GM23338 (cell line): ENCODE measurements at regions not wholly inside any gene's neighbourhood (a gene's known extent, or its start where the extent isn't known, plus 50 kb on each side); places are given as distances from the start of the nearest gene placed in this dataset.

ENCODE experiments used
- ATAC-seq: fragments of 200-7000 bp; cut with Tn5 transposase; 3 replicates; pipeline ENCODE4 v1.9.1; 2020
- DNase-seq: peaks from one replicate; pipeline ENCODE4 v3.0.0-alpha.2; 2015; ENCODE audit warnings: low spot score
- H2AFZ ChIP-seq: fragments of 200-600 bp; sonication (generic); 2 replicates; pipeline ENCODE4 v1.8.0; 2016; ENCODE audit warnings: antibody characterized with exemption, mild to moderate bottlenecking, moderate library complexity
- H3F3A ChIP-seq: fragments of 200-600 bp; sonication (generic); replicated peaks from 2 replicates; pipeline ENCODE4 v1.8.0; 2017; ENCODE audit warnings: antibody characterized with exemption, mixed run types, low read depth
- H3K27ac ChIP-seq: fragments of 200-600 bp; sonication (generic); 2 replicates; pipeline ENCODE4 v1.6.1; 2016; ENCODE audit warnings: low read depth
- H3K27me3 ChIP-seq: fragments of 200-600 bp; sonication (generic); 2 replicates; pipeline ENCODE4 v1.8.0; 2016; ENCODE audit warnings: mild to moderate bottlenecking, mixed run types, moderate library complexity; ENCODE audit not compliant: insufficient read depth
- H3K36me3 ChIP-seq: fragments of 200-600 bp; sonication (generic); 2 replicates; pipeline ENCODE4 v1.8.0; 2016; ENCODE audit warnings: mild to moderate bottlenecking; ENCODE audit not compliant: insufficient read depth
- H3K4me1 ChIP-seq: fragments of 200-600 bp; sonication (generic); 2 replicates; pipeline ENCODE4 v1.8.0; 2016; ENCODE audit warnings: mild to moderate bottlenecking, moderate library complexity; ENCODE audit not compliant: insufficient read depth
- H3K4me2 ChIP-seq: fragments of 200-600 bp; sonication (generic); 2 replicates; pipeline ENCODE4 v1.7.1; 2017; ENCODE audit warnings: mixed run types
- H3K4me3 ChIP-seq: fragments of 200-600 bp; sonication (generic); 2 replicates; pipeline ENCODE4 v1.6.1; 2016; ENCODE audit warnings: mixed run types
- H3K79me2 ChIP-seq: fragments of 200-600 bp; sonication (generic); replicated peaks from 2 replicates; pipeline ENCODE4 v1.8.0; 2017; ENCODE audit warnings: mild to moderate bottlenecking; ENCODE audit not compliant: insufficient read depth
- H3K9me2 ChIP-seq: fragments of 200-600 bp; sonication (generic); 2 replicates; pipeline ENCODE4 v1.8.0; 2017; ENCODE audit not compliant: insufficient read depth
- H4K20me1 ChIP-seq: fragments of 200-600 bp; sonication (generic); replicated peaks from 2 replicates; pipeline ENCODE4 v1.8.0; 2017; ENCODE audit warnings: mild to moderate bottlenecking; ENCODE audit not compliant: insufficient read depth
- H3K27ac Mint-ChIP-seq: 2 replicates; pipeline ENCODE4 v1.8.0; 2020; ENCODE audit warnings: inconsistent platforms, mild to moderate bottlenecking, moderate library complexity, mixed read lengths
- H3K27me3 Mint-ChIP-seq: 3 replicates; pipeline ENCODE4 v1.8.0; 2022; ENCODE audit warnings: low read depth, mild to moderate bottlenecking, moderate library complexity, mixed read lengths, inconsistent platforms; ENCODE audit not compliant: insufficient read depth, poor library complexity
- H3K36me3 Mint-ChIP-seq: 3 replicates; pipeline ENCODE4 v1.8.0; 2021; ENCODE audit warnings: low read depth, mild to moderate bottlenecking, inconsistent platforms, moderate library complexity, mixed read lengths
- H3K4me1 Mint-ChIP-seq: 3 replicates; pipeline ENCODE4 v1.8.0; 2020; ENCODE audit warnings: mild to moderate bottlenecking, inconsistent platforms, mixed read lengths
- H3K4me3 Mint-ChIP-seq: 3 replicates; pipeline ENCODE4 v1.8.0; 2021; ENCODE audit warnings: moderate library complexity, mild to moderate bottlenecking, inconsistent platforms, mixed read lengths
- H3K9me3 Mint-ChIP-seq: 3 replicates; pipeline ENCODE4 v1.8.0; 2020; ENCODE audit warnings: moderate library complexity, mild to moderate bottlenecking, inconsistent platforms, mixed read lengths
- CREB1 ChIP-seq: fragments of 250-450 bp; sonication (Bioruptor Pico); IDR thresholded peaks from 2 replicates; pipeline ENCODE4 v1.5.0; 2020; ENCODE audit warnings: low read depth, mild to moderate bottlenecking, moderate library complexity
- EZH2 ChIP-seq: fragments of 200-600 bp; sonication (generic); IDR thresholded peaks from one replicate; pipeline ENCODE4 v1.8.0; 2017; ENCODE audit warnings: antibody characterized with exemption, mild to moderate bottlenecking, low read depth; ENCODE audit not compliant: unreplicated experiment
- EZH2phosphoT487 ChIP-seq: fragments of 200-600 bp; sonication (generic); IDR thresholded peaks from one replicate; pipeline ENCODE4 v1.8.1; 2018; ENCODE audit warnings: antibody characterized with exemption; ENCODE audit not compliant: unreplicated experiment
- JUNB ChIP-seq: IDR thresholded peaks from one replicate; pipeline ENCODE4 v1.6.1; 2016; ENCODE audit warnings: antibody characterized with exemption; ENCODE audit not compliant: unreplicated experiment
- NANOG ChIP-seq: IDR thresholded peaks from 2 replicates; pipeline ENCODE4 v1.6.1; 2016; ENCODE audit warnings: antibody characterized with exemption, borderline replicate concordance
- POLR2AphosphoS5 ChIP-seq: IDR thresholded peaks from 2 replicates; pipeline ENCODE4 v1.6.1; 2016; ENCODE audit warnings: antibody characterized with exemption, low read depth
- STAT1 ChIP-seq: IDR thresholded peaks from one replicate; pipeline ENCODE4 v1.6.1; 2016; ENCODE audit warnings: antibody characterized with exemption; ENCODE audit not compliant: unreplicated experiment
- ZNF114 ChIP-seq: fragments of 250-450 bp; sonication (Bioruptor Pico); IDR thresholded peaks from 2 replicates; pipeline ENCODE4 v1.5.0; 2020; ENCODE audit warnings: mild to moderate bottlenecking, moderate library complexity
- ZNF331 ChIP-seq: fragments of 250-450 bp; sonication (Bioruptor Pico); IDR thresholded peaks from 2 replicates; pipeline ENCODE4 v1.5.0; 2020; ENCODE audit warnings: low read depth, mild to moderate bottlenecking, moderate library complexity
- TF ChIP-seq, protein P1 (sequence below): fragments of 250-450 bp; sonication (Bioruptor Pico); IDR thresholded peaks from 2 replicates; pipeline ENCODE4 v1.5.0; 2020; ENCODE audit warnings: mild to moderate bottlenecking, moderate library complexity
- TF ChIP-seq, protein P2 (sequence below): IDR thresholded peaks from one replicate; pipeline ENCODE4 v1.6.1; 2018; ENCODE audit warnings: antibody characterized with exemption; ENCODE audit not compliant: unreplicated experiment
- TF ChIP-seq, protein P3 (sequence below): IDR thresholded peaks from 2 replicates; pipeline ENCODE4 v1.6.1; 2016; ENCODE audit warnings: antibody characterized with exemption
- TF ChIP-seq, protein P4 (sequence below), 2 experiments: fragments of 200-600 bp in 1 of 2; sonication (generic) in 1 of 2; conservative IDR thresholded peaks; 2 replicates each; pipeline versions ENCODE4 v1.5.1 to v1.6.1; 2016 to 2017; ENCODE audit warnings: antibody characterized with exemption in 2 of 2, low read depth in 2 of 2, mild to moderate bottlenecking in 2 of 2, moderate library complexity in 1 of 2

DNA sequence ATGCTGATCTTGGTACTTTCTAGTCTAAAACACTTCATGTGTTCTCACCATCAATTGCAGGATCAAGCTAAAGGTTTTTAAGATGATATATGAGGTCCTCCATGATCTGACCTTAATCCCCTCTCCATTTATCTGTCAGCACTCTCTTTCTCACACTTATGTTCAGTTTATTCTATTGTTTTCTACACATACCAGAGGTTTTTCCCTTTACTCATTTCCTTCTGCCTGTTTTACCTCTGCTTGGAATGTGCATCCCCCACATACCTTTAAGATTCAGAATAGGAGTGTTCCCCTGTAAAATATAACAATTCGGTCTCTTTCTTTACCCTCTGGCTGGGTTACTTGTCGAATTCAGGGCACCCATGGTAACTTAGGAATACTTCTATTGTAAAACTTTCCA, 219.1 kb upstream of the PKP2 start:
- no peaks in the 10 kb centered on the region for H3K36me3 Mint-ChIP-seq
- Histone ChIP-seq H3F3A (no peaks in the 10 kb centered on the region), H3K4me2 (no peak overlapping the region), H3K9me2 (peaks cover 9% of the 10 kb centered on the region; the same call in 1 of the 2 replicates), H3K36me3 (no peaks in the 10 kb centered on the region), H3K4me3 (no peak overlapping the region), H3K4me1 (peaks cover 22% of the 10 kb centered on the region), H3K27ac (no peak overlapping the region), H2AFZ (peak overlapping the region; percentile 12; the same call in 1 of the 2 replicates), H3K27me3 (no peaks in the 10 kb centered on the region), H3K79me2 (no peaks in the 10 kb centered on the region), H4K20me1 (no peaks in the 10 kb centered on the region)
- TF ChIP-seq, protein P1, sequence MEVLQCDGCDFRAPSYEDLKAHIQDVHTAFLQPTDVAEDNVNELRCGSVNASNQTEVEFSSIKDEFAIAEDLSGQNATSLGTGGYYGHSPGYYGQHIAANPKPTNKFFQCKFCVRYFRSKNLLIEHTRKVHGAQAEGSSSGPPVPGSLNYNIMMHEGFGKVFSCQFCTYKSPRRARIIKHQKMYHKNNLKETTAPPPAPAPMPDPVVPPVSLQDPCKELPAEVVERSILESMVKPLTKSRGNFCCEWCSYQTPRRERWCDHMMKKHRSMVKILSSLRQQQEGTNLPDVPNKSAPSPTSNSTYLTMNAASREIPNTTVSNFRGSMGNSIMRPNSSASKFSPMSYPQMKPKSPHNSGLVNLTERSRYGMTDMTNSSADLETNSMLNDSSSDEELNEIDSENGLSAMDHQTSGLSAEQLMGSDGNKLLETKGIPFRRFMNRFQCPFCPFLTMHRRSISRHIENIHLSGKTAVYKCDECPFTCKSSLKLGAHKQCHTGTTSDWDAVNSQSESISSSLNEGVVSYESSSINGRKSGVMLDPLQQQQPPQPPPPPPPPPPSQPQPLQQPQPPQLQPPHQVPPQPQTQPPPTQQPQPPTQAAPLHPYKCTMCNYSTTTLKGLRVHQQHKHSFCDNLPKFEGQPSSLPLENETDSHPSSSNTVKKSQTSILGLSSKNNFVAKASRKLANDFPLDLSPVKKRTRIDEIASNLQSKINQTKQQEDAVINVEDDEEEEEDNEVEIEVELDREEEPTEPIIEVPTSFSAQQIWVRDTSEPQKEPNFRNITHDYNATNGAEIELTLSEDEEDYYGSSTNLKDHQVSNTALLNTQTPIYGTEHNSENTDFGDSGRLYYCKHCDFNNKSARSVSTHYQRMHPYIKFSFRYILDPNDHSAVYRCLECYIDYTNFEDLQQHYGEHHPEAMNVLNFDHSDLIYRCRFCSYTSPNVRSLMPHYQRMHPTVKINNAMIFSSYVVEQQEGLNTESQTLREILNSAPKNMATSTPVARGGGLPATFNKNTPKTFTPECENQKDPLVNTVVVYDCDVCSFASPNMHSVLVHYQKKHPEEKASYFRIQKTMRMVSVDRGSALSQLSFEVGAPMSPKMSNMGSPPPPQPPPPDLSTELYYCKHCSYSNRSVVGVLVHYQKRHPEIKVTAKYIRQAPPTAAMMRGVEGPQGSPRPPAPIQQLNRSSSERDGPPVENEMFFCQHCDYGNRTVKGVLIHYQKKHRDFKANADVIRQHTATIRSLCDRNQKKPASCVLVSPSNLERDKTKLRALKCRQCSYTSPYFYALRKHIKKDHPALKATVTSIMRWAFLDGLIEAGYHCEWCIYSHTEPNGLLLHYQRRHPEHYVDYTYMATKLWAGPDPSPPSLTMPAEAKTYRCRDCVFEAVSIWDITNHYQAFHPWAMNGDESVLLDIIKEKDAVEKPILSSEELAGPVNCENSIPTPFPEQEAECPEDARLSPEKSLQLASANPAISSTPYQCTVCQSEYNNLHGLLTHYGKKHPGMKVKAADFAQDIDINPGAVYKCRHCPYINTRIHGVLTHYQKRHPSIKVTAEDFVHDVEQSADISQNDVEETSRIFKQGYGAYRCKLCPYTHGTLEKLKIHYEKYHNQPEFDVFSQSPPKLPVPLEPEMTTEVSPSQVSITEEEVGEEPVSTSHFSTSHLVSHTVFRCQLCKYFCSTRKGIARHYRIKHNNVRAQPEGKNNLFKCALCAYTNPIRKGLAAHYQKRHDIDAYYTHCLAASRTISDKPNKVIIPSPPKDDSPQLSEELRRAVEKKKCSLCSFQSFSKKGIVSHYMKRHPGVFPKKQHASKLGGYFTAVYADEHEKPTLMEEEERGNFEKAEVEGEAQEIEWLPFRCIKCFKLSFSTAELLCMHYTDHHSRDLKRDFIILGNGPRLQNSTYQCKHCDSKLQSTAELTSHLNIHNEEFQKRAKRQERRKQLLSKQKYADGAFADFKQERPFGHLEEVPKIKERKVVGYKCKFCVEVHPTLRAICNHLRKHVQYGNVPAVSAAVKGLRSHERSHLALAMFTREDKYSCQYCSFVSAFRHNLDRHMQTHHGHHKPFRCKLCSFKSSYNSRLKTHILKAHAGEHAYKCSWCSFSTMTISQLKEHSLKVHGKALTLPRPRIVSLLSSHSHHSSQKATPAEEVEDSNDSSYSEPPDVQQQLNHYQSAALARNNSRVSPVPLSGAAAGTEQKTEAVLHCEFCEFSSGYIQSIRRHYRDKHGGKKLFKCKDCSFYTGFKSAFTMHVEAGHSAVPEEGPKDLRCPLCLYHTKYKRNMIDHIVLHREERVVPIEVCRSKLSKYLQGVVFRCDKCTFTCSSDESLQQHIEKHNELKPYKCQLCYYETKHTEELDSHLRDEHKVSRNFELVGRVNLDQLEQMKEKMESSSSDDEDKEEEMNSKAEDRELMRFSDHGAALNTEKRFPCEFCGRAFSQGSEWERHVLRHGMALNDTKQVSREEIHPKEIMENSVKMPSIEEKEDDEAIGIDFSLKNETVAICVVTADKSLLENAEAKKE, result no peak
- no peak for TF ChIP-seq POLR2AphosphoS5
- no peak for TF ChIP-seq ZNF114 (CRISPR knock-in tag)
- TF ChIP-seq CREB1 (CRISPR knock-in tag), result no peak
- no peak for TF ChIP-seq EZH2
- TF ChIP-seq, protein P2, sequence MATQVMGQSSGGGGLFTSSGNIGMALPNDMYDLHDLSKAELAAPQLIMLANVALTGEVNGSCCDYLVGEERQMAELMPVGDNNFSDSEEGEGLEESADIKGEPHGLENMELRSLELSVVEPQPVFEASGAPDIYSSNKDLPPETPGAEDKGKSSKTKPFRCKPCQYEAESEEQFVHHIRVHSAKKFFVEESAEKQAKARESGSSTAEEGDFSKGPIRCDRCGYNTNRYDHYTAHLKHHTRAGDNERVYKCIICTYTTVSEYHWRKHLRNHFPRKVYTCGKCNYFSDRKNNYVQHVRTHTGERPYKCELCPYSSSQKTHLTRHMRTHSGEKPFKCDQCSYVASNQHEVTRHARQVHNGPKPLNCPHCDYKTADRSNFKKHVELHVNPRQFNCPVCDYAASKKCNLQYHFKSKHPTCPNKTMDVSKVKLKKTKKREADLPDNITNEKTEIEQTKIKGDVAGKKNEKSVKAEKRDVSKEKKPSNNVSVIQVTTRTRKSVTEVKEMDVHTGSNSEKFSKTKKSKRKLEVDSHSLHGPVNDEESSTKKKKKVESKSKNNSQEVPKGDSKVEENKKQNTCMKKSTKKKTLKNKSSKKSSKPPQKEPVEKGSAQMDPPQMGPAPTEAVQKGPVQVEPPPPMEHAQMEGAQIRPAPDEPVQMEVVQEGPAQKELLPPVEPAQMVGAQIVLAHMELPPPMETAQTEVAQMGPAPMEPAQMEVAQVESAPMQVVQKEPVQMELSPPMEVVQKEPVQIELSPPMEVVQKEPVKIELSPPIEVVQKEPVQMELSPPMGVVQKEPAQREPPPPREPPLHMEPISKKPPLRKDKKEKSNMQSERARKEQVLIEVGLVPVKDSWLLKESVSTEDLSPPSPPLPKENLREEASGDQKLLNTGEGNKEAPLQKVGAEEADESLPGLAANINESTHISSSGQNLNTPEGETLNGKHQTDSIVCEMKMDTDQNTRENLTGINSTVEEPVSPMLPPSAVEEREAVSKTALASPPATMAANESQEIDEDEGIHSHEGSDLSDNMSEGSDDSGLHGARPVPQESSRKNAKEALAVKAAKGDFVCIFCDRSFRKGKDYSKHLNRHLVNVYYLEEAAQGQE, result no peak
- TF ChIP-seq NANOG, result no peak
- TF ChIP-seq ZNF331 (CRISPR knock-in tag), result no peak
- TF ChIP-seq, protein P3, sequence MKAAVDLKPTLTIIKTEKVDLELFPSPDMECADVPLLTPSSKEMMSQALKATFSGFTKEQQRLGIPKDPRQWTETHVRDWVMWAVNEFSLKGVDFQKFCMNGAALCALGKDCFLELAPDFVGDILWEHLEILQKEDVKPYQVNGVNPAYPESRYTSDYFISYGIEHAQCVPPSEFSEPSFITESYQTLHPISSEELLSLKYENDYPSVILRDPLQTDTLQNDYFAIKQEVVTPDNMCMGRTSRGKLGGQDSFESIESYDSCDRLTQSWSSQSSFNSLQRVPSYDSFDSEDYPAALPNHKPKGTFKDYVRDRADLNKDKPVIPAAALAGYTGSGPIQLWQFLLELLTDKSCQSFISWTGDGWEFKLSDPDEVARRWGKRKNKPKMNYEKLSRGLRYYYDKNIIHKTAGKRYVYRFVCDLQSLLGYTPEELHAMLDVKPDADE, result no peak
- TF ChIP-seq, protein P4, sequence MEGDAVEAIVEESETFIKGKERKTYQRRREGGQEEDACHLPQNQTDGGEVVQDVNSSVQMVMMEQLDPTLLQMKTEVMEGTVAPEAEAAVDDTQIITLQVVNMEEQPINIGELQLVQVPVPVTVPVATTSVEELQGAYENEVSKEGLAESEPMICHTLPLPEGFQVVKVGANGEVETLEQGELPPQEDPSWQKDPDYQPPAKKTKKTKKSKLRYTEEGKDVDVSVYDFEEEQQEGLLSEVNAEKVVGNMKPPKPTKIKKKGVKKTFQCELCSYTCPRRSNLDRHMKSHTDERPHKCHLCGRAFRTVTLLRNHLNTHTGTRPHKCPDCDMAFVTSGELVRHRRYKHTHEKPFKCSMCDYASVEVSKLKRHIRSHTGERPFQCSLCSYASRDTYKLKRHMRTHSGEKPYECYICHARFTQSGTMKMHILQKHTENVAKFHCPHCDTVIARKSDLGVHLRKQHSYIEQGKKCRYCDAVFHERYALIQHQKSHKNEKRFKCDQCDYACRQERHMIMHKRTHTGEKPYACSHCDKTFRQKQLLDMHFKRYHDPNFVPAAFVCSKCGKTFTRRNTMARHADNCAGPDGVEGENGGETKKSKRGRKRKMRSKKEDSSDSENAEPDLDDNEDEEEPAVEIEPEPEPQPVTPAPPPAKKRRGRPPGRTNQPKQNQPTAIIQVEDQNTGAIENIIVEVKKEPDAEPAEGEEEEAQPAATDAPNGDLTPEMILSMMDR (conservative IDR thresholded peaks at IDR 0.05; ENCODE audit: low read depth in 2 of 2), result no peak
- TF ChIP-seq STAT1, result no peak
- no peak for TF ChIP-seq JUNB
- TF ChIP-seq EZH2phosphoT487, result no peak
- H3K27me3 Mint-ChIP-seq, result no peaks in the 10 kb centered on the region
- peak; percentile 6 for DNase-seq
- no peak overlapping the region for H3K27ac Mint-ChIP-seq
- ATAC-seq, result no peak
- H3K9me3 Mint-ChIP-seq, result no peaks in the 10 kb centered on the region
- peaks cover 25% of the 10 kb centered on the region for H3K4me1 Mint-ChIP-seq
- no peak overlapping the region for H3K4me3 Mint-ChIP-seq
